HG02763 (cell line): ENCODE measurements at regions not wholly inside any gene's neighbourhood (a gene's known extent, or its start where the extent isn't known, plus 50 kb on each side); places are given as distances from the start of the nearest gene placed in this dataset.

Experiments
- ATAC-seq: cut with Tn5 transposase; IDR thresholded peaks from one replicate; pipeline ENCODE4 v1.9.1; 2021; ENCODE audit warnings: mild to moderate bottlenecking, moderate library complexity; ENCODE audit not compliant: unreplicated experiment

GRCh38 chr5:51271261-51271660, 112.0 kb upstream of the ISL1 start:
- ATAC-seq = no peak

- ATAC-seq = no peak
Measured at GRCh38 chr5:51273021-51273420, 110.2 kb upstream of the ISL1 start.

GRCh38 chr5:51273871-51274270, 109.4 kb upstream of the ISL1 start:
- no peak for ATAC-seq

- ATAC-seq = no peak
Measured at GRCh38 chr5:51275428-51275827, 107.8 kb upstream of the ISL1 start.

GRCh38 chr5:51276250-51276649, 107.0 kb upstream of the ISL1 start:
- no peak for ATAC-seq

- ATAC-seq = no peak
Measured at GRCh38 chr5:51278539-51278938, 104.7 kb upstream of the ISL1 start.

- ATAC-seq = no peak
Measured at GRCh38 chr5:51279983-51280706, 103.1 kb upstream of the ISL1 start.

- no peak for ATAC-seq
Measured at GRCh38 chr5:51286046-51286445, 97.2 kb upstream of the ISL1 start.

- ATAC-seq = no peak
Measured at GRCh38 chr5:51302343-51302742, 80.9 kb upstream of the ISL1 start.

- ATAC-seq = no peak
Measured at GRCh38 chr5:51326844-51327243, 56.4 kb upstream of the ISL1 start.
